Erythroblast (primary cell): ENCODE measurements at regions not wholly inside any gene's neighbourhood (a gene's known extent, or its start where the extent isn't known, plus 50 kb on each side); places are given as distances from the start of the nearest gene placed in this dataset.
"Not testable (repeated sequence)": the region's sequence is repeated elsewhere in the genome, so short reads cannot be mapped to it uniquely, and the experiment has no call there.

Source experiments
- DNase-seq, 2 experiments: peaks; one replicate each; lab custom pipeline; 2025; lab: John Stamatoyannopoulos, UW
- GATA1 ChIP-seq: IDR thresholded peaks from 2 replicates; pipeline ENCODE4 v1.6.1; 2011; ENCODE audit warnings: low read depth, mild to moderate bottlenecking, control low read depth, low read length, moderate library complexity
- POLR2A ChIP-seq: IDR thresholded peaks from 2 replicates; pipeline ENCODE4 v1.6.1; 2011; ENCODE audit warnings: mild to moderate bottlenecking, low read length

- no peak for DNase-seq
- TF ChIP-seq POLR2A = no peak
- TF ChIP-seq GATA1 = no peak
Measured at GRCh38 chr15:70240082-70240481, 142.4 kb upstream of the TLE3 start.

- no peak for DNase-seq
- TF ChIP-seq GATA1 (no peak), POLR2A (no peak)
Measured at GRCh38 chr15:70238917-70239316, 141.2 kb upstream of the TLE3 start.

- no peak for DNase-seq
- no peak for TF ChIP-seq POLR2A
- no peak for TF ChIP-seq GATA1
Measured at GRCh38 chr15:70237626-70238025, 139.9 kb upstream of the TLE3 start.

GRCh38 chr15:70236341-70237086, 138.8 kb upstream of the TLE3 start:
- DNase-seq = no peak
- TF ChIP-seq POLR2A = no peak
- TF ChIP-seq GATA1 = no peak

- DNase-seq = no peak
- TF ChIP-seq POLR2A (no peak), GATA1 (no peak)
Measured at GRCh38 chr15:70235347-70235746, 137.6 kb upstream of the TLE3 start.

- TF ChIP-seq POLR2A (no peak), GATA1 (no peak)
- DNase-seq = no peak
Measured at GRCh38 chr15:70234256-70234905, 136.7 kb upstream of the TLE3 start.

GRCh38 chr15:70231484-70231883, 133.8 kb upstream of the TLE3 start:
- TF ChIP-seq POLR2A = no peak
- no peak for TF ChIP-seq GATA1
- no peak for DNase-seq

- not testable (repeated sequence) for DNase-seq
Measured at GRCh38 chr15:70227918-70228317, 130.2 kb upstream of the TLE3 start.

- DNase-seq = no peak
- TF ChIP-seq GATA1 (no peak), POLR2A (no peak)
Measured at GRCh38 chr15:70227147-70227546, 129.4 kb upstream of the TLE3 start.

- TF ChIP-seq GATA1 (no peak), POLR2A (no peak)
Measured at GRCh38 chr15:70226337-70226980, 128.7 kb upstream of the TLE3 start.

GRCh38 chr15:70225416-70225815, 127.7 kb upstream of the TLE3 start:
- no peak for DNase-seq
- TF ChIP-seq POLR2A = no peak
- no peak for TF ChIP-seq GATA1

More at GRCh38 chr15:70226337-70226980, 128.7 kb upstream of the TLE3 start:
- DNase-seq = no peak

GRCh38 chr15:70222606-70223005, 124.9 kb upstream of the TLE3 start:
- no peak for DNase-seq
- no peak for TF ChIP-seq POLR2A
- no peak for TF ChIP-seq GATA1

- DNase-seq = no peak
- TF ChIP-seq GATA1 (no peak), POLR2A (no peak)
Measured at GRCh38 chr15:70220490-70221096, 122.9 kb upstream of the TLE3 start.

GRCh38 chr15:70219966-70220365, 122.2 kb upstream of the TLE3 start:
- TF ChIP-seq GATA1 (no peak), POLR2A (no peak)
- DNase-seq = no peak
